ENCODE measurements at regions not wholly inside any gene's neighbourhood (a gene's known extent, or its start where the extent isn't known, plus 50 kb on each side); places are given as distances from the start of the nearest gene placed in this dataset.
"Not testable (repeated sequence)": the region's sequence is repeated elsewhere in the genome, so short reads cannot be mapped to it uniquely, and the experiment has no call there.

DNA sequence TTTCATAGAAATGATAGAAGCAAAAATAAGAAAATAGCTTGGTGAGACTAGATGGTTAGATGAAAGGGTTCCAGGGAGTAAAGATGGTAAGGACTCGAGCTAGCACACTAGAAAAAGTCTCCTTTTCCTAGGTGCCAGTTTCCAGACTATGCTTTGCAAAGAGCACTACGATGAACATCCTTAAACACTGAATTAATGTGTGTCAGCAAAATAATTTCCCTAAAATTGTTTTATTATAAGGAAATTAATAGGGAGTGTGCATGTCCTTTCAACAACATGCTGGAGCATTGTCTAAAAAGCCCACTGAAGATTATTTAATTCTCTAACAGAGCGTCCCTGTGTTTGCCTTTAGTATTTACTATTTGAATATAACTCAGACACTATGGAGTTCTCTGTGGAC is 107.4 kb upstream of the NDUFV2 start:
- ATAC-seq: no peak

DNA sequence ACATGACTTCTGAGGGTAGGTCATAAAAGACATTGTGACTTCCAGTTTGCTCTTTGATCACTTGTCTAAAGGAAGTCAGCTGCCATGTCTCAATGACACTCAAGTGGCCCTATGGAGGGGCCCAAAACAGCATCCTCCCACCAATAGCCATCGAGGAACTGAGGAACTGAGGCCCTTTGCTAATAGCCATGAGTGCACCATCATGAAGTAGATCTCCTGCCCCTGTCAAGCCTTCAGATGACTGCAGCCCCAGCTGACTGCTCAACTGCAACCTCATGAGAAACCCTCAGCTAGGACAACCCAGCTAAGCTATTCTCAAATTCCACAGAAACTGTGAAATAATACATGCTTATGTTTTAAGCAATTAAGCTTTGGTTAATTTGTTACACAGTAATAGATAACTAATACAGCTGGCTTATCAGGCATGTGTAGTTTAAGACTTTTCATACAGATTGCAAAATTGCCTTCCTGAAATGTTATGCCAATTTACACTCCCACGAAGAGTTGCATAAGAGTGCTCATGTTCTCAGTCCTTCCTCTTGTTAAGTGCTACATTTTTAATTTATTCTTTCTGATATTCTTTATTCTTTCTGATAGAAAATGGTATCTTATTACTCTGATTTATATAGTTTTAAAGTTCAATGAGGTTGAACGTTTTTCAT is 105.6 kb upstream of the NDUFV2 start:
- ATAC-seq: no peak

DNA sequence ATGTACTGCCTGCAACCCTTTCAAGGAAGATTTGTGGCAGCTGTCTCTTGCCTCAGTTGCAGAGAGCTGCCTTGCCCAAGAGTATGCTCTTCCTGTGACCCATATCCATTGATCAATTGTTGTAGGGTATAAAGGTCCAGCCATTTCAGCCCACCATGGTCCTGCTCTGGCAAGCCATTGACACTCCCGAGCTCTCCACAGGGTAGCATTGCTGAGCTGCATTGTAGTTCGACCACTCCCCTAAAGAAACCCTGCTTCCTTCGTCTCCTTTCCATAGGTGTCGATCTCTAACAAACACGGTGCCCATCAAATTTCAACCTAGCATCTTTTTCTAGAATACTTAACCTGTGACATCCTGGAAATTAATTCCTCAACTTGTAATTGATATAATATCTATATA is 104.9 kb upstream of the NDUFV2 start:
- ATAC-seq: no peak

DNA sequence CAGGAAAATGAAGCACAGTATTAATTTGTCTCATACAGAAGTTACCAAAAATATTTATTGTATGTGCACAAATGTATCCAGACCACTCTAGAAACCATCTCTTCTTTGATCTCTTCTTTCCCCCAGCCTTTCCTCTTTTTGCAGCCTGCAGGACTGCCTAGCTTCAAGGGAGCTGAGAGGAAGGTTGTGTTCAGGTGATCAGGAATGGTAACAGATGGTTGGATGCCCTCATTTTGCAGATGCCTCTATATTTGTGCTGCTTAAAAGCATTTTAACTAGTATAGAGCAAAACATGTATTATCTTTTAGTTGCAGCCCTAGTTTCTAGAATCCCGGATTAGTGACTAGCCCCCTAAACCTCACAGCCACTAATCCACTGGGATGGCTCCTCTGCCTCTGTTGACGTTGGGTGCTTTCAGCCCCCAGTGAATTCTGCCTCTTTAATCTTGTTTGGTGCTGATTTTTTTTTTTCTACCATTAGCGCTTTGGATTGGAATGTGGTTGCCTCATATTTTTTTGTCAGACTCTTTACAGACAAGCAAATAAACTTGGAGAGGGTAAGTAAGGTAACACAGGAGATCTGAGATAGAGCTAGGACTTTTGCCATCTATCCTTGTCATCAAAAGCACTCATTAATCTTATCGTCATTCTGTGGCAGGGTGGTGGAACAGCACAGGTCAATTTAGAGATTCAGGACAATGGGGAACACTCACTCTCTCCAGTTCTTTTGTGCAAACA is 103.8 kb upstream of the NDUFV2 start:
- no peak for ATAC-seq

DNA sequence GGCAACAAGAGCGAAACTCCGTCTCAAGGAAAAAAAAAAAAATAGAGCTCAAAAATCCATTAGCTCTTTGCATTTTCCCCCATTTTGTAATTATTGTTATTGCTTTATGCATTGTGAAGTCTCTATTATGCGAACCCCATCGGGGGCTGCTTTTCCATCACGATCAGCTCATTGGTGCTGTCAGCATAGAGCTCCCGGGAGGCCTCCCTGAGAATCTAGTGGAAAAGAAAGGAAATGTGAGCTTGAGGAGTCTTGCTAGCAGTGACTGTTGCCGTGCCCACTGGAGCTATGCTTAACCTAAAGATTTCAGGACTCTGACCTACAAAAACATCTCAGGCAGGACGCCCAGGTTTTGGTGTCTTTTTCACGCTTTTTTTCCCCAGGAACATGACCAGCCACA is 102.6 kb upstream of the NDUFV2 start:
- ATAC-seq: no peak

DNA sequence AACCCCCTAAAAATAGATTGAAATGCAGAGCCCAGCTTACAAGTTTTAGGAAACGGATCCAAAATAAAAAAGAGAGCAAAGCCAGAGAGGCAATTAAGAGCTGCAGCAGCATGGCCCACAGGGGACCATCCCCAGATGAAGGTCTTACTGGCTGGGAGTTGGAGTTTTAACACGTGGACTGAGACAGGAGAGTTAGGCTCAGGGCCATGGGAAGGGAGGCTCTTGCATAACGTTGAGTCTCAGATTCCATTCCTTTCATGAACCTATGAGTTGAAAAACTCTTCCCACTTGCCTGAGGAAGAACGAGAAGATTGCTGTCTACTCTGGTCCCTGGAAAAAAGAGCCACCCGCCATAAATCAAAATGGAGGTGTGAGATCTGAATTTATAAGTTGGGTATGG is 101.8 kb upstream of the NDUFV2 start:
- no peak for ATAC-seq

DNA sequence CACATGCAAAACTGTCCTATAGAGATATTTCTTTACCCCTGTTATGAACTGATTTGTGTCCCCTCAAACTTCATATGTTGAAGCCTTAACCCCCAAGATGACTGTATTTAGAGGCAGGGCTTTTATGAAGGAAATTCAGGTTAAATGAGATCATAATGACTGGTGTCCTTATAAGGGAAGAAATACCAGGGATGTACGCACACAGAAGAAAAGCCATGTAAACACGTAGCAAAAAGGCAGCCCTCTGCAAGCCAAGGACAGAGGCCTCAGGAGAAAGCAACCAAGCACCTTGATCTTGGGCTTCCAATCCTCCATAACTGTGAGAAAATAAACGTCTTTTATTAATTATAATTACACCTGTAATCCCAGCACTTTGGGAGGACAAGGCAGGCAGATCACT is 101.3 kb upstream of the NDUFV2 start:
- no peak for ATAC-seq

DNA sequence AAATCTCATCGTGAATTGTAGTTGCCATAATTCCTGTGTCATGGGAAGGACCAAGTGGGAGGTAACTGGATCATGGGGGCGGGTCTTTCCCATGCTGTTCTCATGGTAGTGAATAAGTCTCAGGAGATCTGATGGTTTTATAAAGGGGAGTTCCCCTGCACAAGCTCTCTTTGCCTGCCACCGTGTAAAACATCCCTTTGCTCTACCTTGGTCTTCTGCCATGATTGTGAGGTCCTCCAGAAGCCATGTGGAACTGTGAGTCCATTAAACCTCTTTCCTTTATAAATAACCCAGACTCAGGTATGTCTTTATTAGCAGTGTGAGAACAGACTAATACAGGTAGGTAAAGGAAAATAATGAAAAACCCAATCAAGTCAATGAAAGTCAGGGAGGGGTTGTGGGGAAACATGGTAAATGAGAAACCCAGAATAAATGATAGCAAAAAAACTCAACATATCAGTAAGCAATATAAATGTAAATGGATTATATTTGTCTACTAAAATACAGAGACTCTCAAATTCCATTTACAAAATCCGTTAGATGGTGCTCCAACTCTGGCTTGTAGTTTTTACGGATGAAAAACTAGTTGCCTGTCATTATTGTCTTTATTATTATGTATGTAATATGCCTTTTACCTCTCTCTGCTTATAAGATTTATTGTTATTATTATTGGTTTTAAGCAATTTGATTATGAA is 98.9 kb upstream of the NDUFV2 start:
- no peak for ATAC-seq

DNA sequence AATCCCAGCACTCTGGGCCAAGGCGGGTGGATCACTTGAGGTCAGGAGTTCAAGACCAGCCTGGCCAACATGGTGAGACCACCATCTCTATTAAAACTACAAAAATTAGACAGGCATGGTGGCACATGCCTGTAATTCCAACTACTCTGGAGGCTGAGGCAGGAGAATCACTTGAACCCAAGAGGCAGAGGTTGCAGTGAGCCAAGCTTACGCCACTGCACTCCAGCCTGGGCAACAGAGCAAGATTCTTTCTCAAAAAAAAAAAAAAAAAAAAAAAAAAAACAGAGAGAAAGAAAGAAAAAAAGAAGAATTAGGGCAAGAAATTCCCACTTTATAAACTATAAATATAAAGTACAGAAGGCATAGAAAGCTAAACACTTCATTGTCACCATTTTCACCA is 98.2 kb upstream of the NDUFV2 start:
- not testable (repeated sequence) for ATAC-seq

DNA sequence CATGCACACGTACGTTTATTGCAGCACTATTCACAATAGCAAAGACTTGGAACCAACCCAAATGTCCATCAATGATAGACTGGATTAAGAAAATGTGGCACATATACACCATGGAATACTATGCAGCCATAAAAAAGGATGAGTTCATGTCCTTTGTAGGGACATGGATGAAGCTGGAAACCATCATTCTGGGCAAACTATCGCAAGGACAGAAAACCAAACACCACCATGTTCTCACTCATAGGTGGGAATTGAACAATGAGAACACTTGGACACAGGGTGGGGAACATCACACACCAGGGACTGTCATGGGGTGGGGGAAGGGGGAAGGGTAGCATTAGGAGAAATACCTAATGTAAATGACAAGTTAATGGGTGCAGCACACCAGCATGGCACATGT is 94.8 kb upstream of the NDUFV2 start:
- ATAC-seq: not testable (repeated sequence)

DNA sequence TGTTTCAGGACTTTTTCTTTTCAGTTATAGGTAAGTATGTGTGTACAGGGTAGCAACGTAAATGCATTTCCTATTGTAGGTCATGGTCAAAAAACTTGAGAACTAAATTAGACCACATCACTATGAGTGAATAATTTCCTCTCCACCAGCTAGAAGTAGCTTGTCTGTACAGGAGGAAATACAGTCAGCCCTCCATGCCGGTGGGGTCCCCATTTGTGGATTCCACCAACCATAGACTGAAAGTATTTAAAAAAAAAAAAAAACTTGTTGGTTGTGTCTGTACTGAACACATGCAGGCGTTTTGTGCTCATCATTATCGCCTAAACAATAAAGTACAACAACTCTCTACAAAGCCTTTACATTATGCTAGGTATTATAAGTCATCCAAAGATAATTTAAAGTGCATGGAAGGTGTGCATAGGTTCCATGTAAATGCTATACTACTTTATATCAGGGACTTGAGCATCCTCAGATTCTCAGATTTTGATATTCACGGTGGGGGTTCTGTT is 94.2 kb upstream of the NDUFV2 start:
- no peak for ATAC-seq

DNA sequence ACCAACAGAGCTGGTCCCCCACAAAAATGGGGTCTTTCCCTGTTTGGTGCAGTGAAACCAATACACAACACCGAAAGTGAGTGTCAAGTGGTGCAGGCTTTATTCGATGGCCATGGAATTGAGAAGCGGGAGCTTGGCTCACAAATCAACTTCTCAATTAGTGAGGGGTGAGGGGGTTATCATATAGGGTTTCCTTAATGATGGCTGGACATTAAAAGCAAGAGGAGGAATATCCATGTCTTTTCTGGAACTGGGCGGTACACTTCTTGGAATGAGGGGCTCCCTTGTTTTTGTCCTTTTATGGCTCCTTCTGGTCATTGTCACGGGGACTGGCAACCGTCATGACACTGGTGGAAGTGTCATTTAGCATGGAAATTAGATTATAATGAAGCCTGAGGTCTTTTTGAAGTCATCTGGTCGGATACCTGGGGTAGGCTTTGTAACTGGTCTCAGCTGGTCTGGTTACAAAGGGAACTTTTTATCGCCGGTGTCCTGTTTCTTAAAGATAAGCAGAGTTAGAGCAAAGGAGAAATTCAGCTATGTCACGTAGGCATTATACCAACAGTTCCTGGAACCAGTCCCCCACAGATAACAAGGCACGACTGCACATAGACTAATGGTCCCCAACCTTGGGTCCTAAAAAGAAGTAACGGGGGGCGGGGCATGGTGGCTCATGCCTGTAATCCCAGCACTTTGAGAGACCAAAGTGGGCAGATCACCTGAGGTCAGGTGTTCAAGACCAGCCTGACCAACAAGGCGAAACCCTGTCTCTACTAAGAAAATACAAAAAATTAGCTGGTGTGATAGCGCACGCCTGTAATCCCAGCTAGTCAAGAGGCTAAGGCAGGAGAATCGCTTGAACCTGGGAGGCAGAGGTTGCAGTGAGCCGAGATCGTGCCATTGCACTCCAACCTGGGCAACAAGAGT is 93.5 kb upstream of the NDUFV2 start:
- no peak for ATAC-seq

DNA sequence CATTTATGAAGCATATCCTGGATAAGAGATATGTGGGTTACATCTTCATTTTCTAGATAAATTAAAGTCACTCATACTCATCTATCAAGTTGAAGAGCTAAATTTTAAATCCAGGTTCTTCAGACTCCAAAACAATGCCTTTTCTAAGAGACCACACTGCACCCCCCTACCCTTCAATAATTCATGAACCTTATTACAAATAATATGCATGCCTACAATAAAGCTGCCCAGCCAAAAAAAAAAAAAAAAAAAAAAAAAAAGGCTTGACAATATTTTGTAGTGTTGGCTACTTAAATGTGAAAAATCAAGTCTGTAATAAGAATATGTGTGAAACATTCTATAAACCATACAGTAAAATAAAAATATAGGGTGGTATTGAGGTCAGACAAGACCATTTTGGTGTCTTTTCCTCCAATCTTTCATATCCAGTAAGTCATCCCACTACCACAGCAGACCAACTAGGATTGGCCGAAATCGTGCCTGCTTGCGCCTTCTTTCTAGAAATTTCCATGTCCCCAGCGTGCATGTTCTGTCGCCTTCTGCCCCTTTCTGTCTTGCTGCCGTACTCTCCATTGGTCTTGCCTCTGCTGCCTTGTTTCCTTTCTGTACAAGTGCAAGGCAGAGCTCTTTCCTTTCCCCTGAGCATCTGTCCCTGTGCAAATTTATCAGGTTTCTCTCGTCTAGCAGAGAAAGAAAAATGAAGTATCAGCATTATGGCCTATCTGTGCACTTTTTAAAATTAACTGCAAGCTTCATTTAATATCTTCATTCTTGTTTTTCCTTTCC is 92.6 kb upstream of the NDUFV2 start:
- no peak for ATAC-seq

DNA sequence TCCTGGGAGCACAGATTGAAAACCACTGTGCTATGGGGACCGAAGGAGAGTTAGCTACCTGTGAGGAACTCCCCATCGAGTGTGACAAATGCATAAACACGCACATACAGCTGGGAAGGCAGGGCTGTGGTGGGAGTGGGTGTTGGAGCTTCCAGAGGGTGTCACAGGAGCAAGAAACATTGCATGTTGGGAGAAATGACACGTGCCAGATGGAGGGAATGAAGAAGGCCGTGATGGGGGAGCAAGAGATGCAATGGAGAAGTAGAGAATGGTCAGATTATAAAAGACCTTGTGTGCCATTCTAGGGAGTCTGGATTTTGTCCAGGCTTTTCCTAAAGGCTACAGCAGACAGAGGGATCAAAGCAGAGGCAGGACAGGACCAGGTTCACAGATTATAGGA is 91.1 kb upstream of the NDUFV2 start:
- no peak for ATAC-seq

DNA sequence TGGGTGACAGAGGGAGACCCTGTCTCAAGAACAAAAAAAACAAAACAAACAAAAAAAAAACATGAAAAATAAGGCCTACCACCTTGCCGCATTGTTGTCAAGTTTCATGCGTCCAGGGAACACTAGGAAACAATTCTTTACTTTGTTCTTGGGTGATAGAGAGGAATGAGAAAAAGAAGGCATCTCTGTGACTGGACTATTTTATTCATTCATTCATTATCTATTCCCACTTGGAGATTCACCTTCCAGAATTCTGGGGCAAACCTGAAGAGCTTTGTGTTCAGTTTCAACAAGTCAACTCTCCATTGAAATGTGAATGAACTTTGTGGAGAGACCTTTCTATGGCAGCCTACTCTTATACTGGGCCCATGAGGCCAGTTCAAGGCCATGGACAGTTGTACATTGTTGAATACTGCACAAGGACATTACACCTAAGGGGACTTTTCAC is 88.5 kb upstream of the NDUFV2 start:
- ATAC-seq: no peak

DNA sequence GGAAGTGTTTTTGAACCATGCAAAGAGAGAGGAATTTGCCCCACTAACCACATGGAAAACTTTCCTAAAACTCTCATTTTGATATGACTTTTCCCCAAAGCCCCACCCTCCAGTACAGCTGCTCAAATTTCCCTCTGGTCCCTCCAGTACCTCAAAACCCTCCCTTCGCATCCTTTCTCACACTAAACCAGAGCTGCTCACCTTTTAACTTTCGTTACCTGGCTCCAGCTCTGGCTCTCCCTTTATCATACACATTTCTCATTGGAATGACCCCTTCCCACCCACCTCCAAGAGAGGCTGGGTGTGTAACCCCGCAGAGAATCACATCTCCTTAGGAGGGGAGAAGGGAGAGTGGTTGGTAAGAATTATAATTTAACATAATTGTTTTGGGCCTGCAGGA is 86.8 kb upstream of the NDUFV2 start:
- ATAC-seq: no peak

DNA sequence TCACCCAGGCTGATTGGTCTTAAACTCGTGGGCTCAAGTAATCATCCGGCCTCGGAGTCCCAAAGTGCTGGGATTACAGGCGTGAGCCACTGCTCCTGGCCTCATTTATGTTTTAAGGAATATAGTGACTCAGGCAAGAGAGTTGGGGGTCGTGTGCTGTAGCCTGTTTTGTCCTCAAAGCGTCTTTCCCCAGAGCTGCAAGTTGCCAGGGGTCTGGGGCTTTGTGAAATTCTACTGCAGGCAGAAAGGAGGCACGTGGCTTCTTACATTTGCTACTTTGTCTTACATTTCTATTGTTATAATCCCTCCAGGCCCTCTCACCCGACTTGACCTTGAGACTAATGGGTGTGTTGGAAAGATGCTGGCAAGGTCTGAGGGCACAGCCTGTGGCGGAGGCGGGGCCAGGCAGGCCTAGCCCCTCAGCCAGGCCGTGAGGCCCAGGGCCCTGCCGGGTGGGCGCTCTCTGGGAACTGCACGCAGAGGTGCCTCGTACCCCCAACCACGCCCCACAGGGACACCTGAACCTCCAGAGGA is 85.8 kb upstream of the NDUFV2 start:
- no peak for ATAC-seq

DNA sequence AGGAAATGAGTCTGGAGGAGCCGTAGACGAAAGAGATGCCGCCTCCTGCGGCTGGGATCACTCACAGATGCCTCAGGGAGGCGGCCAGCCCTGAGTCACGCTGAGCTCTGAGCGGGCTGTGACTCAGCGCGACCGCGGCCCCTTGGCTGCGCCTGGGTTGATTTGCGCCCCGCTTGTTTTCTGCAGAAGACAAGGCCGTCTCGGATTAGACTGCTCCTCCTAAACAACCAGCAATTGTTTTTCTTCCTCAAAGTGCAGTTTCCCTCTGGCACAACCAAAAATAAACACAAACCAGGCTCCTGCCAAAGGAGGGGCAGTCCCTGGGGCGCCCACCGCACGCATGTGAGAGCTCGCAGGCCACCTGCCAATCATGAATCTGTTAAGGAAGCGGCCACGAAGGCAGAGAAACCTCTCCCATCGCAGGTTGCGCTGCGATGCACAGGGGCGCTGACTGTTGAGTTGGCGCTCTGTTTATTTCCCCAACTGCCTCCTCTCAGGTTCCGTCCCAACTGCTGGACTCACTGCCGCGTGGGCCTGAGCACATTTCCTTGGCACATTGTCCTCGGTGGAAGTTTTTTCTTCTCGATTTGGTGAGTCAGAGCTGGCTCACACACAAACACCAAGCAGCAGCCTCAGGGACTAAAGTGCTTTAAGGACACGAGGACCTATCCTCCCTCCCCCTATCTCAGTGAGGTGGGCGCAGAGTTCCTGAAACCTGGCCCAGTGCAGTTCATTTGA is 85.2 kb upstream of the NDUFV2 start:
- peak; percentile 99 for ATAC-seq

DNA sequence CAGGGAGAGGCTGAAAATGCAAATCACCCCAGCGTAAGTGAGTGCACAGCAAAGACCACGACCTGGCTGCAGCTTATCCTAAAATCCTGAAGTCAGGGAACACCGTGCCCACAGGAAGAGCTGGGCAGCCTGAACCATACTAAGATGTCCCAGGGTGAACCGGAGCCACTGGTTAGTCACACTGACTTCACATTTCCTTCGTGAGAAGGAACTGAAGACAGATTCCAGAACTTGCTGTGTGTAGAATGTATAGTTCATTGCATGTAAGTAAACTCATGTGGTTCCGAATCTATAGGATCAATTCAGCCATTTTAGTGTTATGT is 84.6 kb upstream of the NDUFV2 start:
- ATAC-seq: no peak

DNA sequence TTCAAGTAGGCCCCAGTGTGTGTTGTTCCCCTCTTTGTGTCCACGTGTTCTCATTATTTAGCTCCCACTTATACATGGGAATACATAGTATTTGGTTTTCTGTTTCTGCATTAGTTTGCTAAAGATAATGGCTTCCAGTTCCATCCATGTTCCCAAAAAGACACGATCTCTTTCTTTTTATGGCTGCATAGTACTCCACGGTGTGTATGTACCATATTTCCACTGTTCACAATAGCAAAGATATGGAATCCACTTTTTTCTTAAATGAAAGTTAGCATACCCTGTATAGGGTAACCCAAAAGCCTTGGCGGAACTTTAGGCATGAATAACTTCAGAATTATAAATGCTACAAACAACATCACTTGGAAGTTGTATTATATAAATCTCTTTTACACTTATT is 83.4 kb upstream of the NDUFV2 start:
- ATAC-seq: no peak

DNA sequence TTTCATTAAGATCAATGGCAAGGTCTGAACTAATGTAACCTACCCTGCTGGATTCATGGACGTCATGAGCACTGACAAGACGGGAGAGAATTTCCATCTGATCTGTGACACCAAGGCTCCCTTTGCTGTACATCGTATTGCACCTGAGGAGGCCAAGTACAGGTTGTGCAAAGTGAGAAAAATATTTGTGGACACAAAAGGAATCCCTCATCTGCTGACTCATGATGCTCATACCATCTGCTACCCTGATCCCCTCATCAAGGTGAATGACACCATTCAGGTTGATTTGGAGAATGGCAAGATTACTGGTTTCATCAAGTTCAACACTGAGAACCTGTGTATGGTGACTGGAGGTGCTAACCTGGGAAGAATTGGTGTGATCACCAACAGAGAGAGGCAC is 82.3 kb upstream of the NDUFV2 start:
- ATAC-seq: no peak

All from activated CD4-positive, CD25-positive, alpha-beta regulatory T cell treated with anti-CD3 and anti-CD28 coated beads, Interleukin-2, amount 50 U/mL, for 24 hours (primary cell).